Dedifferentiated amniotic fluid mesenchymal stem cell (primary cell): ENCODE measurements at regions not wholly inside any gene's neighbourhood (a gene's known extent, or its start where the extent isn't known, plus 50 kb on each side); places are given as distances from the start of the nearest gene placed in this dataset.
"Not testable (repeated sequence)": the region's sequence is repeated elsewhere in the genome, so short reads cannot be mapped to it uniquely, and the experiment has no call there.

ENCODE experiments used
- DNase-seq: peaks from one replicate; pipeline ENCODE4 v3.0.0-alpha.2; 2016; ENCODE audit errors: extremely low spot score

DNA sequence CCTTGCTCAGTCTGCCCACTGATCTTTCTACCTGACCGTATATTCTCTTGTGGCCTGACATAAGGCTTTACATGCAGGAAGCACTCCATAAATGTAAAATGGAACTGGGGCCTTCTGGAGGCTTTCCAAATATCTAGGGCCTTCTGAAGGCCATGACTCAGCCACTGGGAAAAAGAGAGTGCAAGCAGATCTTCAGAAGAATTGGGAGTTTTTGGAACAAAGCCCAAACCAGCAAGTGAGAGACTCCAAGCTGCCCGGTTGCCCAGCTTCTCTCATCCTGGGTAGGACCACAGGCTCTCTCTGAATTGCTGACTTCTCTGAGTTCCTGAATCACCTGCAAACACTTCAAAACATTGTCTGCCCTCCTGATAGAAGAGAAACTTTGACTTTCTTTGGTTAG lies 107.9 kb upstream of the BMAL1 start:
- DNase-seq: peak; percentile 58

DNA sequence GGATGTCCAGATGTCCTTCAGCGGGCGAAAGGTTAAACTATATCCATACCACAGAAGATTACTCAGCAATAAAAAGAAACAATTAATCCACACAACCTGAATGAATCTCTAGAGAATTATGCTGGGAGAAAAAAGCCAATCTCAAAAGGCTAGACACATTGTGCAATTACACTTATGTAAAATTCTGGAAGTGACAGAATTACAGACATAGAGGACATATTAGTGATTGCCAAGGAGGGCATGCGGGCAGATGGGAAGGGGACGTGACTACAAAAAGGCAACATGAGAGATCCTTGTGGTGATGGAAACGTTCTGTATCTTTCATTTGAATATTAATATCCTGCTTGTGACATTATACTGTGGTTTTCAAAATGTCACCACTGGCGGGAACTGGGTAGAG lies 103.5 kb upstream of the BMAL1 start:
- no peak for DNase-seq

DNA sequence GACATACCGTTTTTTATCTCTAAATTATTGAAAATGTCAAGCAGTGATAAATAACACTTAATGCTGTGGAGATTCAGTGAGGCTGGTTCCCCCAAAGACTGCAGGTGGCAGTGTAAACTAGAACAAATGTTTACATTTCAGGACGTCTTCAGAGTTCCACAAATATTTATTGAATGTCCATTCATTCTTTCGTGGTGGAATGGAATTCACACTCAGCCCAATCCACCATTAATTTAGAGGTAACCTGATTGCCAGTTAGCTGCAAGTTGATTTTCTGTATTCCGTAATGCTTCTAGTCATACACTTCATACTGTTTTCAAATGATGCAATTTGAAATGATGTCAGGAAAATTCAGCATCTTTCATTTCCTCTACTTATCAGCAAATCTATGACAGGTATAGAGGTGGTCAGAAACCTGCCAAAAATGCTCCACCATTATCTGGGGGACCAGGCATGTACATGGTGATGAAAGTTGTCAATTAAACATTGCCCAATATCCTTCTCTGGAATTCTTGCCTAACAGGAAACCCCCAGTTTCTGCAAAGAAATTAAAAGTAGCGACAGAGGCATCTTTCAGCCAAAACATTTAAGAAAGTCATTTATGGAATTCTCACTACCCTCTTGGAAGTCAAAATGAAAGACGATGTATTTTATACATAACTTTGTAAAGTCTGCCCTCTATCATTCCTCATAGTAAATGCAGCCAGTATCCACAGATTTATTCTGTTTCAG lies 94.3 kb upstream of the BMAL1 start:
- peak; percentile 71 for DNase-seq

DNA sequence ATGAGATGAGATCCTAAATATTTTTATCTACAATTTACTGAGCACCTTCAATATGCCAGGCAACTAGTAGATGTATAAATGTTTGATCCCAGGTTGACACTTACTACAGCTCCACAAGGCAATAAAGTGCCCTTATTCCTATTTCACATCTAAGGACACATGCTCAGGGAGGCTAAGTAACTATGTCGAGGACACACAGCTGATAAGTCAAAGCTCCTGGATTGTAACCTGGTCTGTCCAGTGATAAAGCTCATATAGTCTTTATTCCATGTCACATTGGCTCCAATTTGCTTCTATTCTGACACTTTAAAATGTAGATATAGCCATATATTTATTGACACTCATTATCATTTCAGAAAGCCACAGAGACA lies 93.8 kb upstream of the BMAL1 start:
- no peak for DNase-seq

DNA sequence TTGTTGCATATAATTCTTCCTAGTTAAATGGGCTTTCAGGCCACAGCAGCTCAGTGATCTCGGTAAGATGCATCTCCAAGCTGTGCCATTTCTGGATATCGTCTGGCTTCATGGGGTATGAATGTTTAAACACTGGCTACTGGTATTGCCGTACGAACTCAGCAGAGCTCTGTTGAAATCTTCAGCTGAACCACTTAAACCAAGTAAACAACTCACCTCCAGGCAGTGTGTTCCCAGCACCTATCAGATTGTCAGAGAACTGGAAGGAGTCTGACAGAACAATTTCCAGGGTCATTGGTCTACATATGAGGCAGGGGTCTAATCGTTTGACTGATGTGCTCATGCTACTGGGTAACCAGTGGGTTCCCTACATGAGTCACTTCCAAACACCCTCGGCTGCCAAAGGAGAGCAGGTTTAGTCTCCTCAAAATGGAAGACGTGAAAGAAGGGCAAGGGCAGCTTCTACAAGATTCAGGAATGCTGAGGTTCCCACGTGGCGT lies 93.2 kb upstream of the BMAL1 start:
- DNase-seq: no peak

DNA sequence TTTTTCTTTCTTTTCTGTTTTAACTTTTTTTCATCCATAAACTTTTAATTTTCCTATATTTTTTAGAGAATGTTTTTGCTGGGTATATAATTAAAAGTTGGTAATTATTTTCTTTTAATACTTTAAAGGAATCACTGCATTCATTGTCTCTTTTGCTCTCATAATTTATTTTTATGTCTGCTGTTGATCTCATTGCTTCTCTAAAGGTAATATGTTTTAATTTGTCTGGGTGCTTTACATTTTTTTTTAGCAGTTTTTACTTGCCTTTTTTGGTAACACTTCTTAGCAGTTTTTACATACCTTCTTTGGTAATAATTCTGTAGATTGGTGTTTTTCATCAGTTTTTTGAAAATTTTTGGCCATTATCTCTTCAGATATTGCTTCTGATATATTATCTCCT lies 89.4 kb upstream of the BMAL1 start:
- DNase-seq: no peak

DNA sequence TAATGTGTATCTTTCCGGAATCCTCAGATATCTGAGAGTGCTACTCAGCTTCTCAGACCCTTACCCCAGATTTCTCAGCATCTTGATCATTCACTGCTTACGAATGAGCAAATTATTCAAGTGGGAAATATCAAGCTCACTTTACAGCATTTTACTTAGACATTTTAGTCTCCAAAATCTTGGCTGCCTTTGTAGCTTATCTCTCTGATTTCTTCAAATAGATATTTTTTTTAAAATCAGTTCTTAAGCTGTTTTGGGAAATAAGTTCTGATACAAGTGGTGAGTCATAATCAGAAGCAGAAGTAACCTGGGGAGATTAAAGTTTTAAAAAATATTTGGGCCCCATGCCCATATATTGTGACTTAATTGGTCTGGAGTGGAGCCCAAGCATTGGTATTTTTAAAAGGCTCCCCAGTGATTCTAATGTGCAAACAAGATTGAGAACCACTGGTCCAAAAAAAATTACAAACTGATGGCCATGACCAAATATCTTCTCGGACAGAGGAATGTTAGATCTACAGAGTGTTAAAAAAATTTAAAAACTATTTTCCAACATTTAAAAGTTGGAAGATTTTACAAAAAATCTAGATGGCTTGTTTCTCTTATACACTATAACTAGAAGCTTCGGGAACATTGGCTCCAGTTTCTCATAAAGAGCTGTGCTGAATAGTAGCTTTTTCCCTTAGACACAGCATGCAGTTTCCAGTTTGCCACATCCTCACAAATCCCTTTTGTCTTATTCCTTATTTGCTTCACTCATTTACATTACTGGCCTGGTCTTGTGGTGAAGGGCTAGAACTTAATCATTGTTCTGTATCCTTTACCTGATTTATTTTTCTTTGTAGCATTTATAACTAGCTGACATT lies 87.8 kb upstream of the BMAL1 start:
- no peak for DNase-seq

DNA sequence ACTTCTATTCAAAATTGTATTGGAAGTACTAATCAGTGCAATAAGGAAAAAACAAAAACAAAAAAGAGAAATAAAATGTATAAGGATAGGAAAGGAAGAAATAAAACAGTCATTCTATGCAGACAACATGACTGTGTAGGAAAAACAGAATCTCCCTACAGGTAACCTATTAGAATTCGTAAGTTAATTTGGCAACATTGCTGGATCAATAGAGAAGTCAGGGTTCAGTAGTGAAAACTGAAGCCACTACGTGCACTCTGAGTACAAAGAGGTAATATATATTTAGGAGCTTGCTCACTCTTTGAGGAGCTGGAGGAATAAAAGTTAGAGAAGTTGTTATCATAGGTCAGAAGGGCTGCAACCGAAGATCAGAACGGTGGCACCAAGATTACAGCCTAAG lies 84.0 kb upstream of the BMAL1 start:
- no peak for DNase-seq

DNA sequence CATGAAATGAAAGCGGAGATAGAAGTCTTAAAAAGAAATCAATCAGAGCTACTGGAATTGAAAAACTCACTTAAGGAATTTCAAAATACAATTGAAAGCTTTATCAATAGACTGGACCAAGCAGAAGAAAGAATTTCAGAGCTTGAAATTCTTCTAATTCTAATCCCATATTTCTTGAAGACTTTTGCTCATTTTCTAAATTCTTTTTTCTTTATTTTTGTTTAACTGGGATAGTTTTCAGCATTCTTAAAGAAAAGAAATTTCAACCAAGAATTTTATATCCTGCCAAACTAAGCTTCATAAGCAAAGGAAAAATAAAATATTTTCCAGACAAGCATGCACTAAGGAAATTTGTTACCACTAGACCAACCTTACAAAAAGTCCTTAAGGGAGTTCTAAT lies 80.2 kb upstream of the BMAL1 start:
- DNase-seq: not testable (repeated sequence)

DNA sequence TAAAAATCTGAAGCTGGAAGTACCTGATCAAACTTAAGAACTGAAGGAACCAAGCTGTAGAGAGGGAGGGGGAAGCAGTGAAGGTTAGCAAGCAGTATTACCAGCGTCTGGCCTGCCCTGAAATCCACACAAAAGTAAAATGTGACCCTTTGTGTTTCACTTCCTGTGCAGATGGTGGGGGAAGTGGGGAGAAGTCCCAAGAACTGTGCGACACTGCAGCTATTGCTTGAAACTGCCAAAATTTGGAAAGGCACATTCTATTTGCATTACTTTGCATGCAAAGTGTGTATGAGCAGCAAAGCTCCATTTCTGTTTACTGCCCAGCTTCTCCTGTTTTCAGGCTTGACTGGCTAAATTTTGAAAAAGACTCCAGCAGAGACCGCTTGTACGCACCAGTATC lies 72.1 kb upstream of the BMAL1 start:
- DNase-seq: no peak

DNA sequence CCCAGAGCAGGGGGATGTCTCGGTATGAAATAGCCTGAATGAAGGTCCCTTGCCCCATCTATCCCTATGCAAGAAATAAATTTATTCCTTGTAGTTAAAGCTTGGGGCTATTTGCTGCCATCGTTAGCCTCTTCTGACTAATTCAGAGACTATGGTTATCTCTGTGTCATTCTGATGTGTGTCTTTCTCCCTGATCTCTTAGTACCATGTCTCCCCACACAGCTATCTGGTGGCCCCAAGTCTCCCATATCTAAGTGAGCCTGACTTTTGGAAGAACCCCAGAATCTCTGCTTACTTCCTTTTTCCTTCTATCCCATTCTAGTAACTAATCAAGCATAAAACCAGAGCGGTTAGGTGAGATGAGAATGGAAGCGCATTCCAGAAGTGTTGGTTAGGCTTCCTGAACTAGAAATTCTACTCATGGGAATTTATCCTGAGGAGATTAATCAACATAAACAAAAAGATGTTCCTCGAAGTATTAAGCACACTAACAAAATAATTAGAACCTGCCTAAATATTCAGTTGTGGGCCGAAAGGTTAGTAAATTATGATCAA lies 71.4 kb upstream of the BMAL1 start:
- no peak for DNase-seq

DNA sequence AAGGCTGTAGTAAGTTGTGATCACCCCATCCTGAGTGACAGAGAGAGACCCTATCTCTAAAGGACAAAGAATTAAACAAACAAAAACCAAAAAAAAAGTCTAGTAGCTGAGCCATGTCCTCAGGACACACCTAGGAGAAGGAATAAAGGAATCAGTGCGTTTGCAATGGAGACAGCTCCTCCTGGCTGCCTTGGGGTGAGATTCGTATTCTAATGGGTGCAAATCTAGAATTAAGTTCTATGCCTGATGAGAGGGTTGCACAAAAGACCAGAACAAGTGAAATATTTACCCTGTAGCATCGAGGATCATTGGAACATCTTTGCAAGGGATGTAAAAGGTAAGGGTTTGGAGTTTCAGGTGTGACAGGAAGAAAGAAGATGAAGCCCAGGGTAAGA lies 70.3 kb upstream of the BMAL1 start:
- DNase-seq: no peak

DNA sequence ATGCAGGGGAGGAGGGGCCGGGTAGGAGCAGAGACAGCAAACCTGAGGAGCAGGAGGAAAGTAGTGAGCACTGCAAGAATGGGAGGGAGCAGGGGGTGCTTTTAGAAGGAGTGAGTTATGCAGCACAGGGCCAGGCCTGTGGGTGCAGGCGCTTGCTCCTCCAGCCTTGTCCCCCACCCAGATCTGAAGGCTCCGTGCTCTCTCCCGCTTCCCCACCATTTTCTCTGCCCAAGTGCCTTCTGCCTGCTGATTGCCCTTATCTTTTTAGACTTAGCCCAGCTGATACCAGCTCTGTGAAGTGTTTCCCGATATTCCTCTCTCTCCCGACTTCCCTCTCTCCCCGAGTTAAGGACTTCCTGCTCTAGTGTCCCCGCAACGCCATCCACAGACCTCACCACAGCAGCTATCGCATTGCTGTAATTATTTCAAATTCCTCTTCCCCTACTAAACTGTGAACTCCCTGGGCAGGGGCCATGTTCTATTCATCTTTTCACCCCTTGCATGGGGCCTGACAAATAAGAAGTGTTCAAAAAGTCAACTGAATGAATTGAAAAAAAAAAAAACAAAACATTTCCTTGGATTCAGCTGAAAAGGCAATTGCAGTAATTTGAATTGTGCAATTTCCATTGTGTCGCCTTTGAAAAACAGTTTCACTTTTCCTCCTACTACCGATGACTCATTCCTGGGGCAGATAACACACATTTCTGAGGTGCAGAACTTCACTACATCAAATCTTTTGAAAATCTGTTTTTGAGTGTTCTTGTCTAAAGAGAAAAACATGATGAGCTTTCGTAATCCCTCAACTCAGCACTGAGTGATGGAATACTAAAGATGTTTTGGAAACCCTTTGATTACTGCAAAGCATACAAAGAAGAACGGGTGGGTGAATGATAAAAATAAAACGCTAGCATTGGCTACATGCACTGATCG lies 69.7 kb upstream of the BMAL1 start:
- DNase-seq: peak; percentile 69

DNA sequence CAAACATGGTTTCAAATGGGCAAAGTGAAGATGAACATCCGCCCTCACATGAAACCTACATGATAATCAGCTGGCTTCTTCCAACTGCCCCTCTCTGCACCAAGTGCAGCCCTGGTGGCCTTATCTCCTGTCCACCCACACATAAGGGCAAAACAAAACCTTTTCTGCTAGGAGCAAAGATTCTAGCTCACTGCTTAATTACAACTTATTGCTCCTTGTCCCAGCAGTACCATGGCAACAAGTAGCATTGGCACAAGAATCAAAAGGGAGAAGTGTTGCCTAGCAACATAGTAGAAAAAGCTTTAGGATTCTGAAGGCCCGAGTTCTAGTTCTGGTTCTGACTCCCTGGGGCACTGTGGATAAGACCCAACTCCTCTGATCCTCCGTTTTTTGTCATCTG lies 68.7 kb upstream of the BMAL1 start:
- no peak for DNase-seq

DNA sequence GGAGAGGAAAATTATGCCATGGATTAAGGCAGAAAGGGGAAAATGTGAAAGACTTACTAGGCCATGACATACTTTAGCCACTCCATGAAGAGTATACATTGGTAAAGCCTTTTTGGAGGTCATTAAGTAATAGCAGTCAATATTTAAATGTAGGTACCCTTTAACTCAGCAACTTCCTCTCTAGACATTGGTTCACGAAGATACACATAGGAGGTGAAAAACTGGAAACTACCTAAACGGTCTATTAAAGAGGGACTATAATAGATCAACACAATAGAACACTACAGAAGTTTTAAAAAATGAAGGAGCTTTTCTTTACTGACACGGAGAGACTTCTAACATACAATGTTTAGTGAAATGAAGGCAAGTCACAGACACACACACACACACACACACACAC lies 68.2 kb upstream of the BMAL1 start:
- DNase-seq: no peak

DNA sequence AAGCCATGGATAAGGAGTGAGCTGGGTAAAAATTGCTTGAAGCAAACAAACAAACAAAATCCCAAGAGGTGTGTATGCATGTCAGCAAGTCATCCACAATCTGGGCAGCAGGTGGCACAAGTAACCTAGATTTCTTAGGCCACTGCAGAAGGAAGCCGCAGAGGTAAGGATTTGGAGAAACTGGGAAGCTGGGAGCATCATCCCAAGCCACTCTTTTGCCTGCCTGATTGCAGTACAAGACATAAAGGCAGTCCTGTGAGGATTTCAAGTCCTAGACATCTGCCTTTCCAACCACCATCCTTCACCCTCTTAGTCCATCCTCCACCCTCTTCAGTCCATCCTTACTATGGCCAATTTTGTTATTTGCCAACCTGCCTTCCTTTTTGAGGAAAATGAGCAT lies 67.2 kb upstream of the BMAL1 start:
- DNase-seq: peak; percentile 79

DNA sequence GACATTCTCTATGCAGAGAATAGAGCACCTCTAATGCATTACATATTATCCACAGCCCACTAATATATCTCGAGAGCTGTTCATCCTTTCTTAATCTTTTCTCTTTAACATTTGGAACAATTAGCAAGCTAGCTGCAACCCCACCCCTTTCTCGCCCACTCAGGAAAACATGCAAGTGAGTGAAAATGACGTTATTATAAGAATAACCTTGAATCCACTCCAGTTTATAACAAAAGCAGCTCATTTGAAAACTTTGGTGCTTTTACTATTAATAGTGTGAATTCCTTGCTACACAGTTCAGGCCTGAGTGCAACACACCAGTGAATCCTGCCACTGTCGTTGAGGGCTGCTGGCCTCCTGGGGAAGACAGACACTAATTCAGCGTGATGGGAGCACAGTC lies 63.3 kb upstream of the BMAL1 start:
- DNase-seq: no peak

DNA sequence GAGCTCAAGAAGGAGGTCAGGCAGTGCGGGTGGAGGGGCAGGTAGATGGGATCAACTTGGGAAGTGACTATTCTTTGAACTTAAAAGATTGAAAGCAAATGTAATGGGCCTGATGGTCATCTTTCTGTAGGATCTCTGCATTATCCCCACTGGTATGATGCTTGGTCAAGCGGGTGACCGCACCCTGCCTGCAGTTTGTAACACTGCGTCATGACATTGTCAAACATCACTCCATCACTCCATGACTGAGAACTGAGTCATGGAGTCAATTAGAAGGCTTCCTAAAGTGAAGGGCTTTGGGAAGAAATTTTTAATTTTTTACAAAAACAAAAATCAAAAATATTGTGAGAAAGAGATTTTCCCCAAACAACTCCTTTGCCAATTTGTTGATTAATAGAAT lies 62.4 kb upstream of the BMAL1 start:
- peak; percentile 27 for DNase-seq

DNA sequence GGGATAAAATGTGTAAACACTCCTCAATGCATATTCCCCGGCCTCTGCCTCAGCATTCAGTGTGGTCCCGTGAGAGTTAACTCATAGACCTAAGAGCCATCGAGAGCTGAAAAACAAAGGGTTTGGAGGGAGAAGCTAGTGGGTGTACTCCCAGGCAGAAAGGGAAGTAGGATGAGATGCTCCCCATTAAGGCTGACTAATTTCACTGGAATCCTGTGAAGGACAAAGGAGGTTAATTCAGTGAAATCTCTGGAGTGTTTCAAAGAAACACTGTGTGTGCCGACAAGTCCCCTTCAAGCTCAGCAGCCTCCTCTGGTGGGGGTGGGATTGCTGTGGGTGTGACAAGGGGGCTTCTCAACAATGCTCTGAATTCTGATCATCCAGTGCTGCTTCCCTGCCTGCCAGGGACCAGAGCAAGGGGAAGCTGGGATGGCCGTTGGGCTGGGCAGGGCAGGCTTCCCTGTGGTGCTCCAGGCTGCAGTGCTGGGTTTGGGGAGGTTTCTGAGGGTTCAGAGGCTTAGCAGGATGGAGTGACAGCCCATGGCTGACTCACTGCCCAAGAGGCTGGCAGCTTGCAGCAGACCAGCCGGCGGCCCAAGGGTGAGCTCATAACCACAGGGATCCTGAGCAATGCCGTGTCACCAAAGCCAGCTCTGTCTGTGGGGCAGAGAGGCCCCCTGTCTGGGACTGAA lies 61.4 kb upstream of the BMAL1 start:
- DNase-seq: peak; percentile 94

DNA sequence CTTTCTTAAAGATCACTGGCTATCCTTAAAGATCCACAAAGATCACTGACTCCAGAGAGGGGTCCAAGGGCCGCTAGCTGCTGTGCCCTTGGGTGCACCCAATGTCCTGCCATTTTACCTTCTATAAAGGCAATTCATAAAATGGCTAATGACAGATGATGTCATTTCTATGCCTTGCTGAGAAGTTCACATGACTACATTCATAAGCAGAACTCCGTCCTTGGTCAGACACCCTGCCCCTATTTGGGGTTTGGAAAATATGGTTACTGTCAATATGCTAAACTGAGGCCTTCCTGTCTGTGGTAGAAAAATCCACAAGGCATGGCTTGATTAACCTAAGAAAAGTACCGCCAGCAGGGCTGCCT lies 60.9 kb upstream of the BMAL1 start:
- DNase-seq: no peak

DNA sequence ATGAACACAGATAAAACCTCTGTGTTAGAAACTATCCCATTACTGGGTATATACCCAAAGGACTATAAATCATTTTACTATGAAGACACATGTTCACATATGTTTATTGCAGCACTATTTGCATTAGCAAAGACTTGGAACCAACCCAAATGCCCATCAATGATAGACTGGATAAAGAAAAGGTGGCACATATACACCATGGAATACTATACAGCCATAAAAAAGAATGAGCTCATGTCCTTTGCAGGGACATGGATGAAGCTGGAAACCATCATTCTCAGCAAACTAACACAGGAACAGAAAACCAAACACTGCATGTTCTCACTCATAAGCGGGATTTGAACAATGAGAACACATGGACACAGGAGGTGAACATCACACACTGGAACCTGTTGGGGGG lies 58.9 kb upstream of the BMAL1 start:
- not testable (repeated sequence) for DNase-seq
